ENCODE measurements at regions not wholly inside any gene's neighbourhood (a gene's known extent, or its start where the extent isn't known, plus 50 kb on each side); places are given as distances from the start of the nearest gene placed in this dataset.

DNA sequence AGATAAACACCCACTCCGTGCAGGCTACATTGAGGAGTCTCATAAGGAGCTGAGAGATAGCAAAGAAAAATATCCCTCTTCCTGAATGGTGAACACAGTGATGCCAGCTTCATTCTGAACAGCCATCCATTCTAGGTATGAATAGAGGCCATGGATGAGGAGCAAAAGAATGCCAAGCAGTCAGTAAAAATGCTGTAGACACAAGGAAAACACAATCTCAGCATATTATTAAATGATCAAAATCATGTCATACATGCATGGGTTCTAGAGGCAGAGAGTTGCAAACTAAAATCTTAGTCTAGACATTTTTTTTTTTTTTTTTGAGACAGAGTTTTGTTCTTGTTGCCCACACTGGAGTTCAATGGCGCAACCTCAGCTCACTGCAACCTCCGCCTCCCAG is 313.0 kb downstream of the SOX9 start:
- no peak for TF ChIP-seq POLR2A (IDR thresholded peaks at IDR 0.05; ENCODE audit: low read length)
- no peak for TF ChIP-seq GATA1 (IDR thresholded peaks at IDR 0.05; ENCODE audit: low read depth, low read length)
- DNase-seq = no peak

DNA sequence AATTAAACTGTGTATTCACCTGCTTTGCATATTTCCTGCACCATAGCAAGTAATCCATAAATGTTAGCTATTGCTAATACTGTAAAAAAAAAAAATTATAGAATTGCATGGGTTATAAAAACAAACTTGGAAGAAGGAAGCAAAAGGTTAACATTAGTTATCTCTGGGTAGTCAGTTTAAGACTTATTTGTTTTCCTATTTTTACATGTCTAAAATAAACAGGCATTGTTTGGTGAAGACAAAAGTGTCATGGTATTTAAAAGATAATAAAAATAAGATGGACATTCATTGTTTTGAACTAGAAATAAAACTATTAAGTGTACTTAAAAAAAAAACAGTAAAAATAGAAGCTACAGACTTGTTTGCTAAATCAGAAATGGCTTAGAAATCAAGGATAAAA is 313.8 kb downstream of the SOX9 start:
- no peak for TF ChIP-seq GATA1 (IDR thresholded peaks at IDR 0.05; ENCODE audit: low read depth, low read length)
- no peak for TF ChIP-seq POLR2A (IDR thresholded peaks at IDR 0.05; ENCODE audit: low read length)
- DNase-seq = no peak

DNA sequence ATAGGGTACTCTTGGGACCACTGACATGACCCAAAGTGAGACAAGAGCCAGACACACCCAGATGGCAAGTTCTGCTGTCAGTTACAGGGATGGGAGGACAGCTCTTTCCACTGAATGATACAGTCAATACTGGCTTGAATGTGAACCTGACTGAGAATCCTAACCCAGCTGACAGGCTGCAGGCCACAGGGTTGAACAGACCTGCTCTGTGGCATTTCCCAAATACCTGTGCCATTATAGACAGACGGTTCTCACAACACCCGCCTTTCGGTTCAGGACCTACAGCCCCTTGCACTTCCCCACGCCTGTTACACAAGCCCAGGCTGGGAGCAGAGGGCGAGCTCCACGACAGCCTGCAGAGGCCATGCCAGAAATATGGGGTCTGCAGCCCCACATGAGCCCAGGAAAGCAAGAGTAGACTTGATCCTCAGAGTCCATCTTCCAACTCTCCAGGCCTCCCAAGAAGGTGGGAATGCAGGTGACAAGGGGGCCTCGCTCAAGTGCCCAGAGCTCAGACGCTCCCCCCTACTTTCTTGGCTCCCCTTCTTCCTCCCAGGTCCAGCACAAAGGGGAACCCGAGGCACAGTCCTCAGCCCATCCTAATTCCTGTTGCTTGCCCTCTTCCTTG is 314.3 kb downstream of the SOX9 start:
- TF ChIP-seq GATA1 (IDR thresholded peaks at IDR 0.05; ENCODE audit: low read depth, low read length) (no peak), POLR2A (IDR thresholded peaks at IDR 0.05; ENCODE audit: low read length) (no peak)
- DNase-seq = no peak

DNA sequence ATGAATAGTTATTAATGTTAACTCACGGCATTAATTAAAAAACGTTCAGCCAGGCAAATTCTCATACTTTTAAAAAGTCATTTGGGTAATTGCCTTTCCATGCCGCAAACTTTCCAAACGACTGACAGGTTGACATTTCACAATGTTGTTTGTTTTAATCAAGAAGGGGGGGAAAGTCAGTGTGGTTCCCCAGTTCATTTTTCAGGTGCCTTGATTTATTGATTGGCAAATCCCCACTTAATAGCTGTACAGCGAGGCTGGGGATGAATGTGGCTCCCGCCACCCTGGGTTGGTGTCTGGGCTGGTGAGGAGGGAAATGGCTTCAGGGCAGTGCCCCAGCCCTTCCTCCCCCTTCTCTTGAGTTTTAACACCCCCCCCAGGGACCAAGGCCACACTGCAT is 318.0 kb downstream of the SOX9 start:
- no peak for DNase-seq
- TF ChIP-seq GATA1 (IDR thresholded peaks at IDR 0.05; ENCODE audit: low read depth, low read length) = no peak
- no peak for TF ChIP-seq POLR2A (IDR thresholded peaks at IDR 0.05; ENCODE audit: low read length)

DNA sequence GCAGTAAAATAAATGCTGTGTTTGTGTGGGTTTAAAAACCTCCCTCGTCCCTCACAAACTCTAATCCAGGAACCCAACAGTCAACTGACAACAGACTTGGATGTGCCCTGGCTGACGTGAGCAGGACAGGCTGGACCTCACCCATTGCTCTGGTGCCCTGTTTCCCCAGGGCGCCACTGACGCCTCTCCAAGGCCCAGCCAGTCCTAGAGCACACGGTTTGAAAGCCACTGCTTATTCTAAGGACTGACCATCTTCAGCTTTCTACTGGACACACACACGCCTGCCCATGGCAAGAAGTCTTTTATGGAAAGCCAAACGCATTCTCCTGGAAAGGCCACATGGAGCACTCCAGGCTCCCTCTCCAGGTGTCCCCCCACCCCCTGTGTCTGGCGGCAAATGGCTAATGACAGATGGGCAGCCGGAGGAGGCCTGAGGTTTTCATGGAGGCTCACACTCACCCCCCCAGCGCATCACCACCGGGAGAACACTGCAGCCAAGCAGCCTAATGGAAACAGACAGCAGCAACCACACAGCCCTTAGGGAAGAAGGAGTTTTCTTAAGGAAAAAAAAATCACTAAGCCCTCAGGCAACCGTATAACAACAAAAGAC is 319.2 kb downstream of the SOX9 start:
- no peak for TF ChIP-seq GATA1 (IDR thresholded peaks at IDR 0.05; ENCODE audit: low read depth, low read length)
- no peak for TF ChIP-seq POLR2A (IDR thresholded peaks at IDR 0.05; ENCODE audit: low read length)
- no peak for DNase-seq

DNA sequence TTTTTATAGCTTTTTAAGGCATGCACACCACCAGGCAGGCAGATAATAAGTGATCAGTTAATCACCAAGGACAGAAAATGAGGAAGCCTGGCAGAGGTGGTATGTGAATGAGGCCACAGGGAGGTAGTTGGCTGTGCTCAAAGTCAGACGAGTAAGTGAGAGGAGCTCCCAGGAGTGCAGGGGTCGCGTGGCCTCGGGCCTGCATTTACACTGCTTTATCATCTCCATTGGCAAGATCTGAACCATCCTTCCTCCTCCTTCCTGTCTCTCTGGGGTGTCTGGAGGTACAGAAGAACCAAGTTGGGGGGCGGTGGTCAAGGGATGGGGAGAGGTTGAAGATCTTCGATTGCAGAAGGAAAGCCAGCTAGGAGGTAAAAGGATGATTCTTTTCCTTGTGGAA is 320.1 kb downstream of the SOX9 start:
- TF ChIP-seq POLR2A (IDR thresholded peaks at IDR 0.05; ENCODE audit: low read length) (no peak), GATA1 (IDR thresholded peaks at IDR 0.05; ENCODE audit: low read depth, low read length) (no peak)
- no peak for DNase-seq

DNA sequence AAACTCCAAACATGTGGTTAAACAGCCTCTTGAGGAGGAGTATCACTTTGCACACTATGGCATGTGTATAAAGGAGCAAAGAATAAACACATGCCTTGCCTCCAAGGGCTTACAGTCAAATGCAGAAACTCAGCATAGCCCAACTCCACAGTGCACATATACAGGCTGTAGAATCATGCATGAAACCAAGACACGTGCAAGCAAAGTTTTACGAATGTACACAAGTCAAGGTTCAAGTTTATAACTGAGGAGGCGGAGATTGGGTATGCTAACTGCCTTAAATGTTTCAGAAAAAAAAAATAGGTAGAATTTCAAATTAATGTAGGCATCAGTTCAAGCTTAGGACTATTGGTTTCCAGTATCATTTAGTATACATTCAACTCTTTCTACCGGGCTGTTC is 321.1 kb downstream of the SOX9 start:
- TF ChIP-seq GATA1 (IDR thresholded peaks at IDR 0.05; ENCODE audit: low read depth, low read length) (no peak), POLR2A (IDR thresholded peaks at IDR 0.05; ENCODE audit: low read length) (no peak)
- DNase-seq = no peak

DNA sequence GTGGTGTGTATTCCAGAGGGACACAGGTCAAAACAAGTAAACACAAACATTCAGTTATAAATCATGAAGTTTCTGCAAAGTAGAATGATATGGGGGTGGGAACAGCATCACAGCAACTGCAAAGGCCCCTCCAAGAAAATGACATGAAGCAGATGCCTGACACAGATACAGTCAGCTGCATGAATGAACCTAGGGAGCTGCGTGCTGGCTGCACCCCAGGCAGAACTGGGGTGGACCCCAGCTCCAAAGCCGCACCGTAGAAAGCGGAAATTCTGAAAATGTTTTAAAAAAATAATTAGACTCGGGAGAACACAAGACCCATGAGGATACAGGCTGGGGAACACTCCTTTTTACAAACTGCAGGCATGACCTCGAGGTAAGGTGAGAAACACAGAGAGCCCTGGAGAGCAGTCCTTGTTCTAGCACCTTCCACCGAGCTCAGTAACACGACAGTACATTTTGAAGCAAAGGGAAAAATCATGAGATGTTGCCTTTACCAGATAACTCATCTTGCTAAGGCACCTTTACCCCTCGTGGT is 323.8 kb downstream of the SOX9 start:
- no peak for TF ChIP-seq POLR2A (IDR thresholded peaks at IDR 0.05; ENCODE audit: low read length)
- no peak for TF ChIP-seq GATA1 (IDR thresholded peaks at IDR 0.05; ENCODE audit: low read depth, low read length)
- no peak for DNase-seq

DNA sequence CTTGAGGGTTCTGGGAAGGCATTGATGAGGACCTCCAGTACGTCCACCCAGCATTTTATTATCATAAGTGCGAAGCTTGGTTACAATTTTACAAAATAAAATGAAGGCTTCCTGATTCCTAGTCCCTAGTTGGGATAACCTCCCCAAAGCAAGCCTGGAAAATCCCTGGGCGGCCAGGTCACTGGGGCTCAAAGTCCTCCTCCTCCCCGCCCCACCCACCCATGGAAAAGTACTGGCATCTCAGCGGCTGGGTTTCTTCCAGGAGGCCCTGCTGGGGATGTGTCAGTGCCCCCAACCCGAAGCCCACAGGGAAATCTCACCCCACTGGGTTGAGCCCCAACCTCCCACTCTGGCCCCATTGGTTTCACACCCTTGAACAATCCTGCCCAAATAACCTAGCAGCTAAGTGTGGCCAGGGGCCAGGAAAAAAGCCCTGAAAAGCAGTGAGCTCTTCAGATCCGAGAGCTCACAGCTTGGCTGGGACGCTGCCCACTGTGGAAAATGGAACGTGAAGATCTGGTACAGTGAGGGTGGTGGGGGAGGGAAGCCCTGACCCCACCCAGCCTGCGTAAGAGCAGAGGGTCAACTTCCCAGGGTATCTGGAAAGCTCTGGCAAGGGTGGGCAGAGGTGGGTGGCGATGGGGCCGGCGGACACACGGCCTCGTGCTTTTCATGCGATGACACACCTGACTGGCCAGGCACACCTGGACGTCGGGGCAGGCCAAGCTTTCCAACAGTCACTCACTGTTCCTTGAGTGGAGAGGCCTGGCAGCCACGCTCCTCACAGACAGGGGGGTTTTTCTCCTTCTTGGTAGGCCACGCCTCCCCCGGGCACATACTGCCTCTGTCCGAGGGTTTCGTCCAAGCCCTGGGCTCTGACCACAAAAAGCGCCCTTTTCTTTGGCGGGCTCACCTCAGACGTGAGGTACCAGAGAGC is 324.5 kb downstream of the SOX9 start:
- DNase-seq = no peak
- TF ChIP-seq GATA1 (IDR thresholded peaks at IDR 0.05; ENCODE audit: low read depth, low read length) (no peak), POLR2A (IDR thresholded peaks at IDR 0.05; ENCODE audit: low read length) (no peak)

DNA sequence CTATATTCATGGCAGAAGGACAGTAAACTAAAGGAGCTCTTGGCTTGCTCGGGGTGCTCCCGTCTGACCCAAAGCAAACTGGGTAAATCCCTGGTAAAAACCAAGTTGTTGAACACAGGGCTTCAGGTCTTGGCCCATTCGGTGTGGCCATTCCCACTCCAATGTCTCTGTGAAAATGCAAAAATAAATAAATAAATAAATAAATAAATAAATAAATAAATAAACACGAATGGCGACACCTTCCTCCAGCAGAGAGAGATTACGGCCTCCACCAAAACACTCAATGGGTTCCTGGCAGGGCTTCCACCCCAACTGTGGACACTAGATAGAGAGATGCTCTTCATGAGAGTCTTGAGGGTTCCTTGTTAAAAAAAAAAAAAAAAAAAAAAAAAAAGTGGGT is 325.3 kb downstream of the SOX9 start:
- no peak for DNase-seq
- TF ChIP-seq GATA1 (IDR thresholded peaks at IDR 0.05; ENCODE audit: low read depth, low read length) (no peak), POLR2A (IDR thresholded peaks at IDR 0.05; ENCODE audit: low read length) (no peak)

DNA sequence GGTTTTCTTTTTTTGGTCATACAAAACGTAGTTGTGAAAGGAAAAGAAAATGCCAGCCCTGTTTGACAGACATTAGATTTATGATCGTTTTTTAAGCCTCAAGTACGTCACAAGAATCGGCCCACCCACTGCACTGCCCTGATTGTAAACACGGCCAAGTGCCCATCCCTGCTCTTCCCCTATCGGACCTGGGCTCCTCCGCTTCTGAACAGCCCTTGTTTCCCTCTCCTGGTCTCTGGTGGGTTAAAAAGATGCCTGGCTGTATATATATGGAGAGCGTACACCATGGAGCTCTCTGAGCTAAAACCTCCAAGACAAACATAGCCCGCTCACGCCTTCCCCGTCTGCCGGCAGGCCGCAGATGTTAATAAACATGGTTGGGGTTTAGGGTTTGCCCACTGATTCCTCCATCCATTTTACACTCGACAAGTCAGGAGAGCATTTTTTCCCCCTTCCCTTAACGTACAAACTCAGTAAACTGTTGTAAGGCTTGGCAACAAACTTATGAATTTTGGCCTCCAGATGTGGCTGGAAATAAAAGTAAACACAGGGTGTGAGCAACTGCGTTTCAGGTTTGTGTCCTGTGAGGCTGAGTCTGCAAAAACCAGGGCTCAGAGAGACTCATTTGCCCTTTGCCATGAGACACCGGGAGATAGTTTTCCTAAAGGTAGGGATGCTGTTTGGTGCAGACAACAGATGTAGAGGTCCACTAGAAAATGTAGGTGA is 325.9 kb downstream of the SOX9 start:
- TF ChIP-seq POLR2A (IDR thresholded peaks at IDR 0.05; ENCODE audit: low read length) (no peak), GATA1 (IDR thresholded peaks at IDR 0.05; ENCODE audit: low read depth, low read length) (no peak)
- DNase-seq = no peak

DNA sequence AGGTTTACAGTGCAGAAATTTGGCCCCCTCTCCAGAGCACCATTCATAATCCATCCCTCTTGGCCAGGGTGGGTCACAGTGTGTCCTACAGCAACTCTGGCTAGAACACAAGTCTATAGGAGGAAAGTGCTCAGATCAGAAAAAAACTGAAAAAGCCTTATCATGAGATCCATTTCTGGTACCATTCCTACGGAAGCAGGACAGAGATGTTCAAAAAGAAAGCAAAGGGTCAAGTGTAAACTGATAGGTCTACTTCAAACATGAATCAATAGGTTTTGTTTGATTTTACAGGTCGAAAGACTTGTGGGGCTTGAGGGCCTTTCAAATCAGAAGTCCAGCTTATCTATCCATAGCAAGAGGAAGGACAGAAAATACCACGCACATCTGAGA is 326.4 kb downstream of the SOX9 start:
- no peak for TF ChIP-seq POLR2A (IDR thresholded peaks at IDR 0.05; ENCODE audit: low read length)
- TF ChIP-seq GATA1 (IDR thresholded peaks at IDR 0.05; ENCODE audit: low read depth, low read length) = no peak
- no peak for DNase-seq

DNA sequence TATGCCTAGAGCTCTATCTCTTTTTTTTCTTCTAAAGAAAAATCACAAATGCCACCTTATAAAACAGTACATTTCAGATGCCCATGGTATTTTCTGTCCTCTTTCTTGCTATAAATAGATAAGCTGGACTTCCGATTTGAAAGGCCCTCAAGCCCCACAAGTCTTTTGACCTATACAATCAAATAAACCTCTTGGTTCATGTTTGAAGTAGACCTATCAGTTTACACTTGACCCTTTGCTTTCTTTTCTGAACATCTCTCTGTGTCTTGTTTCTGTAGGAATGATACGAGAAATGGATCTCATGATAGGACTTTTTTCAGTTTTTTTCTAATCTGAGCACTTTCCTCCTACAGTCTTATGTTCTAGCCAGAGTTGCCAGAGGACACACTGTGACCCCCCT is 327.2 kb downstream of the SOX9 start:
- DNase-seq = no peak
- TF ChIP-seq POLR2A (IDR thresholded peaks at IDR 0.05; ENCODE audit: low read length) (no peak), GATA1 (IDR thresholded peaks at IDR 0.05; ENCODE audit: low read depth, low read length) (no peak)
